ENCODE measurements at regions not wholly inside any gene's neighbourhood (a gene's known extent, or its start where the extent isn't known, plus 50 kb on each side); places are given as distances from the start of the nearest gene placed in this dataset.

- TF ChIP-seq CTCF (IDR thresholded peaks at IDR 0.05; ENCODE audit: insufficient read depth, low read length, missing control alignments): no peak
- ChIA-PET CTCF (interaction anchor here (1.2 to 5.0 kb wide), 3 partner anchors 11 to 258 kb away, joined by 3 to 42 read pairs (median 8); no protein-coding TSS in a partner anchor), POLR2A (no interaction called here)
- no peak overlapping the region for H3K4me3 ChIP-seq (ENCODE audit: low read depth, low read length)
- no peak for DNase-seq (ENCODE audit: low read depth, low spot score)
These were observed 163.9 kb downstream of the SLC7A11 start for GRCh38 chr4:138078253-138078652.

- CTCF ChIA-PET: interaction anchor here (1.2 kb wide), 1 partner anchor 40 kb away, joined by 3 read pairs; no protein-coding TSS in a partner anchor
- TF ChIP-seq CTCF (IDR thresholded peaks at IDR 0.05; ENCODE audit: insufficient read depth, low read length, missing control alignments): no peak
- H3K4me3 ChIP-seq (ENCODE audit: low read depth, low read length): no peak overlapping the region
- DNase-seq (ENCODE audit: low read depth, low spot score): no peak
- POLR2A ChIA-PET: no interaction called here
These were observed 165.6 kb downstream of the SLC7A11 start for GRCh38 chr4:138076561-138076960.

DNA sequence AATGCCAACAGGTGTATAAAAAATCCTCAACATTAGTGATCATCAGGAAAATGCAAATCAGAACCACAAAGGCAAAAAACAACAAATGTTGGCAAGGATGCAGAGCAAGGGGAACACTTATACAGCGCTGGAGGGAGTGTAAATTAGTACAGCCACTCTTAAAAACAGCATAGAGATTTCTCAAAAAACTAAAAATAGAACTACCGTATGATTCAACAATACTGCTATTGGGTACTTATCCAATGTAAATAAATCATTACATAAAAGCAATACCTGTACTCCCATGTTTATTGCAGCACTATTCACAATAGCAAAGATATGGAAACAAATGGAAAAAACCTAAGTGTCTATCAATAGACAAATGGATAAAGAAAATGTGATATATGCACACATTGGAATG is 171.3 kb downstream of the SLC7A11 start:
- POLR2A ChIA-PET: no interaction called here
- H3K4me3 ChIP-seq (ENCODE audit: low read depth, low read length): no peak overlapping the region
- CTCF ChIA-PET: interaction anchor here (0.9 to 1.3 kb wide), 2 partner anchors 20 to 36 kb away, joined by 3 to 4 read pairs; no protein-coding TSS in a partner anchor
- TF ChIP-seq CTCF (IDR thresholded peaks at IDR 0.05; ENCODE audit: insufficient read depth, low read length, missing control alignments): no peak
- DNase-seq (ENCODE audit: low read depth, low spot score): no peak

DNA sequence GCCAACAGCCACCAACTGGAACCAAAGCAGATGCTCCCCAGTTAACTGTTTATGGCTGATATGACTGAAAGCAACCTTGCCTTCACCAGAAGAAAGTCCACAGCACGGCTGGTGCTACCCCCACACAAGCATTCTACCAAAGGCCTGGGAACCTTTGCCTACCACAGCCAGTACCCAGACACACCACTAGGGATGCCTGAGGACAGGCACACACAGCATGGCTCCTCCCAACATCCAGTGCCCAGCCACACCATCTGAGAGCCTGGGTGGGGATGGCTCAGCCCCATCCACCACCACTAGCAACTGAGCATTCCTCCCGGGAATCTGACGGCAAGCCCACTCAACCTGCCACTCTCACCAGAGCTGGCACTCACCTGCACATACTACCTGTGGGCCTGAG is 178.6 kb downstream of the SLC7A11 start:
- CTCF ChIA-PET: interaction anchor here (0.6 to 3.1 kb wide), 10 partner anchors 9 to 242 kb away, joined by 3 to 23 read pairs (median 4); no protein-coding TSS in a partner anchor
- DNase-seq (ENCODE audit: low read depth, low spot score): no peak
- TF ChIP-seq CTCF (IDR thresholded peaks at IDR 0.05; ENCODE audit: insufficient read depth, low read length, missing control alignments): no peak
- POLR2A ChIA-PET: no interaction called here
- H3K4me3 ChIP-seq (ENCODE audit: low read depth, low read length): no peak overlapping the region

GRCh38 chr4:138062929-138063328 is 179.2 kb downstream of the SLC7A11 start:
- peak; percentile 26 for TF ChIP-seq CTCF (IDR thresholded peaks at IDR 0.05; ENCODE audit: insufficient read depth, low read length, missing control alignments)
- DNase-seq (ENCODE audit: low read depth, low spot score): no peak
- ChIA-PET POLR2A (no interaction called here), CTCF (interaction anchor here (0.6 to 3.1 kb wide), 11 partner anchors 8 to 242 kb away, joined by 3 to 23 read pairs (median 4); no protein-coding TSS in a partner anchor)
- H3K4me3 ChIP-seq (ENCODE audit: low read depth, low read length): no peak overlapping the region

DNA sequence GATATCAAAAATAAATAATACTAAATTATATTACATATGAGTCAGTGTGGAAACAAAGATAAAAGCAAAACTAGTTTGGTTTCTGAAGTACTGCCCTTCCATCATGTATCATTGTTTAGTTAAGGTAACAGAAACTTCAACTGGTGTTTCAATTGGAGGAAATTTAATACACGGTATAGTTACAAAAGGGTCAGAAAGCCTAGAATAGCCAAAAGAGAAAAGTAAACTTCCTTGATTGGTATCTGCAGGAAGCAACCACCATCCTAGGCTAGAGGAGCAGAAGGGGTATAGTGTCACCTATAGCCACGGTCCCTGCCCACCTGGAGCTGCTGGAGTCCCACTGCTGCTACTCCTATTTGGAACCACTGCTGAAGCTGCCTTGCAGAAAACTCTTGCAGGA is 185.6 kb downstream of the SLC7A11 start:
- ChIA-PET CTCF (interaction anchor here (1.8 kb wide), 1 partner anchor 21 kb away, joined by 5 read pairs; no protein-coding TSS in a partner anchor), POLR2A (no interaction called here)
- no peak for DNase-seq (ENCODE audit: low read depth, low spot score)
- TF ChIP-seq CTCF (IDR thresholded peaks at IDR 0.05; ENCODE audit: insufficient read depth, low read length, missing control alignments): no peak
- no peak overlapping the region for H3K4me3 ChIP-seq (ENCODE audit: low read depth, low read length)
